Stimulated activated CD8-positive, alpha-beta memory T cell treated with anti-CD3 and anti-CD28 coated beads, Interleukin-7, amount 100 ng/mL, for 24 hours (primary cell): ENCODE measurements at regions not wholly inside any gene's neighbourhood (a gene's known extent, or its start where the extent isn't known, plus 50 kb on each side); places are given as distances from the start of the nearest gene placed in this dataset.

ENCODE experiments used
- DNase-seq: peaks from one replicate; pipeline ENCODE4 v3.0.0-alpha.2; 2020; ENCODE audit warnings: low read depth

- DNase-seq, result no peak
Observed at GRCh38 chr3:7913283-7913682, 588.3 kb upstream of the LMCD1 start.

- no peak for DNase-seq
Observed at GRCh38 chr3:7915356-7915755, 586.3 kb upstream of the LMCD1 start.

- no peak for DNase-seq
Observed at GRCh38 chr3:7917443-7918151, 584.0 kb upstream of the LMCD1 start.

GRCh38 chr3:7920211-7920610 is 581.4 kb upstream of the LMCD1 start:
- DNase-seq, result no peak

GRCh38 chr3:7924228-7924627 is 577.4 kb upstream of the LMCD1 start:
- DNase-seq, result no peak

GRCh38 chr3:7927015-7927414 is 574.6 kb upstream of the LMCD1 start:
- DNase-seq, result no peak

- no peak for DNase-seq
Observed at GRCh38 chr3:7927864-7928263, 573.8 kb upstream of the LMCD1 start.

GRCh38 chr3:7929319-7929889 is 572.2 kb upstream of the LMCD1 start:
- DNase-seq, result no peak

- no peak for DNase-seq
Observed at GRCh38 chr3:7934362-7934761, 567.3 kb upstream of the LMCD1 start.

- no peak for DNase-seq
Observed at GRCh38 chr3:7947930-7948329, 553.7 kb upstream of the LMCD1 start.

GRCh38 chr3:7950890-7951289 is 550.7 kb upstream of the LMCD1 start:
- DNase-seq, result no peak

- no peak for DNase-seq
Observed at GRCh38 chr3:7953449-7954014, 548.1 kb upstream of the LMCD1 start.

GRCh38 chr3:7957024-7957423 is 544.6 kb upstream of the LMCD1 start:
- no peak for DNase-seq

- DNase-seq, result no peak
Observed at GRCh38 chr3:7959094-7959493, 542.5 kb upstream of the LMCD1 start.

- no peak for DNase-seq
Observed at GRCh38 chr3:7960601-7961000, 541.0 kb upstream of the LMCD1 start.

GRCh38 chr3:7962301-7962700 is 539.3 kb upstream of the LMCD1 start:
- no peak for DNase-seq

- DNase-seq, result no peak
Observed at GRCh38 chr3:7964899-7965298, 536.7 kb upstream of the LMCD1 start.

- DNase-seq, result no peak
Observed at GRCh38 chr3:7973006-7973405, 528.6 kb upstream of the LMCD1 start.

GRCh38 chr3:7977245-7978086 is 524.2 kb upstream of the LMCD1 start:
- DNase-seq, result no peak

GRCh38 chr3:7978087-7978422 is 523.6 kb upstream of the LMCD1 start:
- DNase-seq, result no peak

GRCh38 chr3:7982126-7982525 is 519.5 kb upstream of the LMCD1 start:
- no peak for DNase-seq

GRCh38 chr3:7999384-7999783 is 502.2 kb upstream of the LMCD1 start:
- no peak for DNase-seq

- no peak for DNase-seq
Observed at GRCh38 chr3:8001307-8001706, 500.3 kb upstream of the LMCD1 start.
